A549 (cell line): ENCODE measurements at regions not wholly inside any gene's neighbourhood (a gene's known extent, or its start where the extent isn't known, plus 50 kb on each side); places are given as distances from the start of the nearest gene placed in this dataset.

ENCODE experiments used
- ATAC-seq, 2 experiments: fragments of 200-7000 bp in 1 of 2; fragments of >200 bp in 1 of 2; cut with Nextera tagmentation in 1 of 2; cut with Tn5 transposase in 1 of 2; 3 replicates each; pipeline versions ENCODE4 v1.8.0 to v1.9.1; 2018 to 2020; ENCODE audit warnings: mild to moderate bottlenecking in 1 of 2, moderate library complexity in 1 of 2
- CTCF ChIA-PET: fragments of 300-600 bp; sonication (Branson Sonifier 250); formaldehyde crosslinking; extraction: SDS; loops from one replicate; lab custom pipeline; 2021; ENCODE audit warnings: antibody characterized with exemption, inconsistent platforms; lab: Yijun Ruan, JAX
- POLR2A ChIA-PET: fragments of 350-600 bp; formaldehyde crosslinking; extraction: SDS; loops from one replicate; lab custom pipeline; 2021; ENCODE audit warnings: antibody characterized with exemption, inconsistent platforms; lab: Yijun Ruan, JAX
- DNase-seq, 2 experiments: peaks; one replicate each; pipeline versions ENCODE4 v3.0.0 to v3.0.0-alpha.2; 2011 to 2016; ENCODE audit warnings: low read depth in 1 of 2, low spot score in 1 of 2
- FAIRE-seq: peaks from 2 replicates; lab custom pipeline; 2011; peaks lifted over from hg19 to GRCh38; lab: Jason Lieb, UNC
- H3K27ac ChIP-seq, 2 experiments: fragments of >200 bp; sonication (Bioruptor Twin); formaldehyde crosslinking; 3 replicates each; pipeline ENCODE4 v1.5.1; 2016 to 2017
- H3K4me1 ChIP-seq: fragments of >200 bp; sonication (Bioruptor Twin); formaldehyde crosslinking; 3 replicates; pipeline ENCODE4 v1.6.1; 2016
- H3K4me2 ChIP-seq: fragments of >200 bp; sonication (Bioruptor Twin); formaldehyde crosslinking; 3 replicates; pipeline ENCODE4 v1.6.1; 2016
- H3K4me3 ChIP-seq: fragments of >200 bp; sonication (Bioruptor Twin); formaldehyde crosslinking; 3 replicates; pipeline ENCODE4 v1.5.1; 2016
- H3K9me3 ChIP-seq: fragments of >200 bp; sonication (Bioruptor Twin); formaldehyde crosslinking; 3 replicates; pipeline ENCODE4 v1.6.1; 2016
- BCL3 ChIP-seq: fragments of >200 bp; sonication (Bioruptor Twin); formaldehyde crosslinking; IDR thresholded peaks from 3 replicates; pipeline ENCODE4 v1.6.1; 2016
- CHD2 ChIP-seq: fragments of 150-350 bp; IDR thresholded peaks from 2 replicates; pipeline ENCODE4 v1.6.1; 2014; ENCODE audit warnings: low read length; ENCODE audit not compliant: partially characterized antibody
- CHD4 ChIP-seq: fragments of 200-600 bp; sonication (generic); IDR thresholded peaks from 2 replicates; pipeline ENCODE4 v1.6.1; 2016; ENCODE audit warnings: antibody characterized with exemption, mild to moderate bottlenecking, borderline replicate concordance
- E2F6 ChIP-seq: IDR thresholded peaks from 2 replicates; pipeline ENCODE4 v1.6.1; 2012; ENCODE audit warnings: low read depth, borderline replicate concordance
- EP300 ChIP-seq, 2 experiments: fragments of >200 bp; sonication (Bioruptor Twin); formaldehyde crosslinking; IDR thresholded peaks; 2 replicates in 1 of 2; 3 replicates in 1 of 2; pipeline ENCODE4 v1.6.1; 2016 to 2017
- HEYL ChIP-seq: fragments of 250-450 bp; sonication (Bioruptor Pico); IDR thresholded peaks from 2 replicates; pipeline ENCODE4 v1.8.0; 2021; ENCODE audit warnings: mild to moderate bottlenecking, moderate library complexity
- KDM1A ChIP-seq: fragments of 200-600 bp; sonication (generic); IDR thresholded peaks from 2 replicates; pipeline ENCODE4 v1.6.1; 2016; ENCODE audit warnings: low read depth, mild to moderate bottlenecking
- PHF8 ChIP-seq: fragments of 200-600 bp; sonication (generic); IDR thresholded peaks from 2 replicates; pipeline ENCODE4 v1.6.1; 2016; ENCODE audit warnings: low read depth, mild to moderate bottlenecking, antibody characterized with exemption, moderate library complexity, borderline replicate concordance
- RAD21 ChIP-seq, 2 experiments: fragments of >200 bp in 1 of 2; sonication (Bioruptor Twin) in 1 of 2; formaldehyde crosslinking in 1 of 2; IDR thresholded peaks in 1 of 2; conservative IDR thresholded peaks in 1 of 2; 2 replicates in 1 of 2; 3 replicates in 1 of 2; pipeline ENCODE4 v1.6.1; 2012 to 2018; ENCODE audit warnings: inconsistent platforms in 1 of 2
- RARB ChIP-seq: fragments of 250-450 bp; sonication (Bioruptor Pico); IDR thresholded peaks from 2 replicates; pipeline ENCODE4 v1.8.0; 2021; ENCODE audit warnings: mild to moderate bottlenecking, moderate library complexity
- REST ChIP-seq: fragments of 200-600 bp; sonication (generic); IDR thresholded peaks from 2 replicates; pipeline ENCODE4 v1.6.1; 2016; ENCODE audit warnings: antibody characterized with exemption, mild to moderate bottlenecking, moderate library complexity
- SMC3 ChIP-seq: fragments of >200 bp; sonication (Bioruptor Twin); formaldehyde crosslinking; IDR thresholded peaks from 3 replicates; pipeline ENCODE4 v1.6.1; 2018; ENCODE audit warnings: inconsistent platforms
- SREBF2 ChIP-seq: fragments of 450-650 bp; IDR thresholded peaks from 2 replicates; pipeline ENCODE4 v1.6.1; 2014; ENCODE audit warnings: mild to moderate bottlenecking, moderate library complexity
- TP53 ChIP-seq: fragments of 250-450 bp; sonication (Bioruptor Pico); IDR thresholded peaks from 2 replicates; pipeline ENCODE4 v1.5.0; 2021; ENCODE audit warnings: mild to moderate bottlenecking, moderate library complexity
- ZC3H11A ChIP-seq: fragments of 450-650 bp; IDR thresholded peaks from 2 replicates; pipeline ENCODE4 v1.6.1; 2014; ENCODE audit warnings: antibody characterized with exemption, mild to moderate bottlenecking
- ZFP36 ChIP-seq: fragments of 450-650 bp; IDR thresholded peaks from 2 replicates; pipeline ENCODE4 v1.6.1; 2014; ENCODE audit warnings: borderline replicate concordance; ENCODE audit not compliant: partially characterized antibody
- ZSCAN20 ChIP-seq: fragments of 250-450 bp; sonication (Bioruptor Pico); IDR thresholded peaks from 2 replicates; pipeline ENCODE4 v1.8.0; 2022; ENCODE audit warnings: mild to moderate bottlenecking, moderate library complexity
- WGBS: methylation state at CpG from one replicate; pipeline ENCODE4 v1.1.6; 2017; ENCODE audit errors: missing lambda C conversion rate; 5-methylcytosine and 5-hydroxymethylcytosine counted together

- 45% methylated on average over 2 of the region's 2 CpGs for WGBS
- TF ChIP-seq KDM1A: no peak
- TF ChIP-seq BCL3: no peak
- no peak for TF ChIP-seq RARB (CRISPR knock-in tag)
- no peak for TF ChIP-seq SREBF2
- TF ChIP-seq E2F6: no peak
- TF ChIP-seq CHD4: no peak
- TF ChIP-seq EP300 (IDR thresholded peaks at IDR 0.05): no peak
- TF ChIP-seq ZSCAN20: no peak
- Histone ChIP-seq H3K4me1 (peaks cover 15% of the 10 kb centered on the region; the same call in 2 of the 3 replicates), H3K9me3 (peaks cover 8% of the 10 kb centered on the region; the same call in 2 of the 3 replicates), H3K4me2 (no peak overlapping the region), H3K4me3 (no peak overlapping the region), H3K27ac (no peak overlapping the region)
- CTCF ChIA-PET: no interaction called here
- DNase-seq: no peak
- FAIRE-seq: no peak
- POLR2A ChIA-PET: no interaction called here
- no peak for ATAC-seq
Observed at GRCh38 chr5:56612353-56612752, 203.0 kb upstream of the MAP3K1 start.

GRCh38 chr5:56610093-56610698 is 205.2 kb upstream of the MAP3K1 start:
- ChIA-PET POLR2A (no interaction called here), CTCF (no interaction called here)
- 40% methylated on average over 4 of the region's 4 CpGs for whole genome bisulfite sequencing
- peaks cover 12% of the 10 kb centered on the region; the same call in 2 of the 3 replicates for H3K4me1 ChIP-seq
- FAIRE-seq: no peak
- no peak overlapping the region for H3K4me3 ChIP-seq
- TF ChIP-seq PHF8 (no peak), SMC3 (no peak), TP53 (CRISPR knock-in tag) (no peak), RARB (CRISPR knock-in tag) (no peak), ZFP36 (no peak), RAD21 (conservative IDR thresholded peaks at IDR 0.05 in 1 of 2, IDR thresholded peaks at IDR 0.05 in 1 of 2) (no peak), HEYL (CRISPR knock-in tag) (no peak), EP300 (IDR thresholded peaks at IDR 0.05) (no peak), ZC3H11A (no peak), CHD2 (no peak), REST (no peak)
- H3K4me2 ChIP-seq: no peak overlapping the region
- H3K27ac ChIP-seq: no peak overlapping the region
- no peak for ATAC-seq
- peaks cover 8% of the 10 kb centered on the region; the same call in 2 of the 3 replicates for H3K9me3 ChIP-seq
- DNase-seq: no peak
